ENCODE measurements at regions not wholly inside any gene's neighbourhood (a gene's known extent, or its start where the extent isn't known, plus 50 kb on each side); places are given as distances from the start of the nearest gene placed in this dataset.

- TF ChIP-seq GATA2 (IDR thresholded peaks at IDR 0.05; ENCODE audit: low read depth, low read length) (no peak), GATA3 (IDR thresholded peaks at IDR 0.05; ENCODE audit: low read depth, low read length) (no peak)
These were observed 102.4 kb downstream of the ACKR3 start for GRCh38 chr2:236671896-236672562.

All from SH-SY5Y (cell line).